ENCODE measurements at regions not wholly inside any gene's neighbourhood (a gene's known extent, or its start where the extent isn't known, plus 50 kb on each side); places are given as distances from the start of the nearest gene placed in this dataset.
"Not testable (repeated sequence)": the region's sequence is repeated elsewhere in the genome, so short reads cannot be mapped to it uniquely, and the experiment has no call there.

DNA sequence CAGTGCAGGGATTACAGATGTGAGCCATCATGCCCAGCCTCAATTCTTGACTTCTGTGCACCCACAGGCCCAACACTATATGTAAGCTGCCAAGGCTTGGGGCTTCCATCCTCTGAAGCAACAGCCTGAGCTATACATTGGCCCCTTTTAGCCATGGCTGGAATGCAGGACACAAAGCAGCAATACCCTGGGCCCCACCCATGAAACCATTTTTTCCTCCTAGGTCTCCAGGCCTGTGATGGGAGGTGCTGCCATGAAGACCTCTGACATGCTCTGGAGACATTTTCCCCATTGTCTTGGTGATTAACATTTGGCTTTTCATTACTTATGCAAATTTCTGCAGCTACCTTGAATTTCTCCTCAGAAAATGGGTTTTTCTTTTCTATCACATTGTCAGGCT, 109.1 kb upstream of the CHRDL1 start:
- not testable (repeated sequence) for TF ChIP-seq EP300 (conservative IDR thresholded peaks at IDR 0.05; ENCODE audit: poor library complexity, severe bottlenecking); CTCF (IDR thresholded peaks at IDR 0.05; ENCODE audit: poor library complexity, severe bottlenecking); EZH2 (IDR thresholded peaks at IDR 0.05; ENCODE audit: borderline replicate concordance, insufficient read depth, low read length, poor library complexity, severe bottlenecking); RAD21 (conservative IDR thresholded peaks at IDR 0.05); SMC3 (conservative IDR thresholded peaks at IDR 0.05; ENCODE audit: poor library complexity)

Data from neural cell (in vitro differentiated cells).